CD4-positive, alpha-beta T cell treated with Interleukin-6 at 100 ng/mL for 8 hours (primary cell): ENCODE measurements at regions not wholly inside any gene's neighbourhood (a gene's known extent, or its start where the extent isn't known, plus 50 kb on each side); places are given as distances from the start of the nearest gene placed in this dataset.
"Not testable (repeated sequence)": the region's sequence is repeated elsewhere in the genome, so short reads cannot be mapped to it uniquely, and the experiment has no call there.

Experiments used
- DNase-seq: peaks from one replicate; pipeline ENCODE4 v3.0.0-alpha.2; 2020; ENCODE audit warnings: mixed read lengths, low spot score

GRCh38 chr16:72596373-72596772 is 424.4 kb upstream of the PMFBP1 start:
- no peak for DNase-seq

- no peak for DNase-seq
Measured at GRCh38 chr16:72590151-72590937, 418.4 kb upstream of the PMFBP1 start.

GRCh38 chr16:72588551-72588950 is 416.6 kb upstream of the PMFBP1 start:
- no peak for DNase-seq

GRCh38 chr16:72578061-72578460 is 406.1 kb upstream of the PMFBP1 start:
- not testable (repeated sequence) for DNase-seq

GRCh38 chr16:72576189-72576588 is 404.2 kb upstream of the PMFBP1 start:
- no peak for DNase-seq

- no peak for DNase-seq
Measured at GRCh38 chr16:72569677-72570076, 397.7 kb upstream of the PMFBP1 start.

- DNase-seq = no peak
Measured at GRCh38 chr16:72568502-72568901, 396.5 kb upstream of the PMFBP1 start.

GRCh38 chr16:72566174-72566573 is 394.2 kb upstream of the PMFBP1 start:
- DNase-seq = no peak

GRCh38 chr16:72565106-72565505 is 393.2 kb upstream of the PMFBP1 start:
- no peak for DNase-seq

GRCh38 chr16:72560617-72561016 is 388.7 kb upstream of the PMFBP1 start:
- no peak for DNase-seq

GRCh38 chr16:72558501-72558900 is 386.5 kb upstream of the PMFBP1 start:
- no peak for DNase-seq

- no peak for DNase-seq
Measured at GRCh38 chr16:72554935-72555334, 383.0 kb upstream of the PMFBP1 start.

- no peak for DNase-seq
Measured at GRCh38 chr16:72552654-72553053, 380.7 kb upstream of the PMFBP1 start.

- DNase-seq = no peak
Measured at GRCh38 chr16:72551649-72552048, 379.7 kb upstream of the PMFBP1 start.

- no peak for DNase-seq
Measured at GRCh38 chr16:72549878-72550277, 377.9 kb upstream of the PMFBP1 start.

- no peak for DNase-seq
Measured at GRCh38 chr16:72542102-72542501, 370.1 kb upstream of the PMFBP1 start.

GRCh38 chr16:72537664-72538063 is 365.7 kb upstream of the PMFBP1 start:
- no peak for DNase-seq

- DNase-seq = no peak
Measured at GRCh38 chr16:72536723-72537435, 364.9 kb upstream of the PMFBP1 start.

- DNase-seq = no peak
Measured at GRCh38 chr16:72532906-72533410, 361.0 kb upstream of the PMFBP1 start.

- DNase-seq = no peak
Measured at GRCh38 chr16:72530434-72530833, 358.5 kb upstream of the PMFBP1 start.

GRCh38 chr16:72523087-72523486 is 351.1 kb upstream of the PMFBP1 start:
- DNase-seq = no peak

- no peak for DNase-seq
Measured at GRCh38 chr16:72517154-72517553, 345.2 kb upstream of the PMFBP1 start.

- DNase-seq = no peak
Measured at GRCh38 chr16:72511171-72511570, 339.2 kb upstream of the PMFBP1 start.
